B cell (primary cell): ENCODE measurements at regions not wholly inside any gene's neighbourhood (a gene's known extent, or its start where the extent isn't known, plus 50 kb on each side); places are given as distances from the start of the nearest gene placed in this dataset.

Experiments
- ATAC-seq: fragments of 200-7000 bp; cut with Tn5 transposase; one replicate; pipeline ENCODE4 v1.10.0; 2021; ENCODE audit warnings: low read depth, mild to moderate bottlenecking, moderate number of reproducible peaks, moderate library complexity
- CTCF ChIA-PET: fragments of 350-600 bp; sonication (Branson Sonifier 250); formaldehyde crosslinking; loops from one replicate; lab custom pipeline; 2021; ENCODE audit warnings: antibody characterized with exemption, inconsistent platforms; lab: Charles Lee
- POLR2A ChIA-PET: fragments of 350-600 bp; sonication (Branson Sonifier 250); formaldehyde crosslinking; loops from one replicate; lab custom pipeline; 2021; ENCODE audit warnings: antibody characterized with exemption; lab: Charles Lee
- DNase-seq: peaks from one replicate; pipeline ENCODE4 v3.0.0; 2013
- H2AFZ ChIP-seq: 2 replicates; pipeline ENCODE4 v1.6.1; 2012; ENCODE audit warnings: mild to moderate bottlenecking, low read depth, low read length; ENCODE audit not compliant: insufficient read depth, poor library complexity, severe bottlenecking
- H3K27ac ChIP-seq, 2 donors: 1 replicate in 1 of 2; 2 replicates in 1 of 2; pipeline ENCODE4 v1.5.1; 2012 to 2013; ENCODE audit warnings: low read length in 2 of 2, mild to moderate bottlenecking in 2 of 2, moderate library complexity in 1 of 2
- H3K27me3 ChIP-seq, 4 experiments: fragments of 200-600 bp in 1 of 4; sonication (generic) in 1 of 4; replicated peaks in 1 of 4; 1 replicate in 2 of 4; 2 replicates in 2 of 4; pipeline versions ENCODE4 v1.6.1 to v1.7.0; 2013 to 2016; ENCODE audit warnings: low read length in 3 of 4, mild to moderate bottlenecking in 2 of 4, mixed read lengths in 1 of 4, moderate library complexity in 1 of 4; ENCODE audit not compliant: insufficient read depth in 4 of 4, control insufficient read depth in 3 of 4; ENCODE audit errors: control extremely low read depth in 1 of 4
- H3K36me3 ChIP-seq, 2 experiments: replicated peaks in 1 of 2; 1 replicate in 1 of 2; 2 replicates in 1 of 2; pipeline versions ENCODE4 v1.6.1 to v1.7.1; 2013; ENCODE audit warnings: low read length in 1 of 2; ENCODE audit not compliant: insufficient read depth in 2 of 2, control insufficient read depth in 1 of 2; ENCODE audit errors: control extremely low read depth in 1 of 2, extremely low read depth in 1 of 2
- H3K4me1 ChIP-seq, 2 donors: fragments of 200-600 bp in 1 of 2; sonication (generic) in 1 of 2; 1 replicate in 1 of 2; 2 replicates in 1 of 2; pipeline versions ENCODE4 v1.5.1 to v1.6.1; 2013 to 2017; ENCODE audit warnings: low read length in 2 of 2; ENCODE audit not compliant: control insufficient read depth in 2 of 2, insufficient read depth in 2 of 2
- H3K4me2 ChIP-seq: replicated peaks from 2 replicates; pipeline ENCODE3; 2012; ENCODE audit warnings: mild to moderate bottlenecking, low read depth, low read length; ENCODE audit not compliant: poor library complexity, severe bottlenecking
- H3K4me3 ChIP-seq, 5 experiments: fragments of 200-600 bp in 1 of 5; sonication (generic) in 1 of 5; 1 replicate in 3 of 5; 2 replicates in 2 of 5; pipeline versions ENCODE4 v1.5.1 to v1.7.0; 2011 to 2016; ENCODE audit warnings: low read length in 4 of 5, mild to moderate bottlenecking in 4 of 5, low read depth in 2 of 5, control low read depth in 1 of 5, moderate library complexity in 1 of 5; ENCODE audit not compliant: insufficient read depth in 1 of 5; ENCODE audit errors: control extremely low read depth in 1 of 5, extremely low read depth in 1 of 5
- H3K79me2 ChIP-seq: fragments of 200-600 bp; sonication (generic); one replicate; pipeline ENCODE4 v1.6.0; 2016; ENCODE audit warnings: low read length; ENCODE audit not compliant: control insufficient read depth, insufficient read depth
- H3K9ac ChIP-seq: fragments of 200-600 bp; sonication (generic); 2 replicates; pipeline ENCODE4 v1.6.1; 2017; ENCODE audit warnings: mild to moderate bottlenecking, low read length, moderate library complexity
- H3K9me3 ChIP-seq, 3 donors: one replicate each; pipeline versions ENCODE4 v1.6.1 to v1.7.1; 2013; ENCODE audit warnings: low read length in 2 of 3; ENCODE audit not compliant: control insufficient read depth in 2 of 3, insufficient read depth in 1 of 3; ENCODE audit errors: control extremely low read depth in 1 of 3
- H4K20me1 ChIP-seq: 2 replicates; pipeline ENCODE4 v1.6.0; 2012; ENCODE audit warnings: mild to moderate bottlenecking, low read length; ENCODE audit not compliant: insufficient read depth, control insufficient read depth, poor library complexity, severe bottlenecking
- H3K27ac Mint-ChIP-seq: one replicate; pipeline ENCODE4 v1.8.0; 2021; ENCODE audit warnings: mixed read lengths
- H3K27me3 Mint-ChIP-seq: one replicate; pipeline ENCODE4 v1.8.0; 2021; ENCODE audit warnings: mixed read lengths
- H3K4me1 Mint-ChIP-seq: one replicate; pipeline ENCODE4 v1.8.0; 2021; ENCODE audit warnings: mixed read lengths
- H3K4me3 Mint-ChIP-seq: one replicate; pipeline ENCODE4 v1.8.0; 2021; ENCODE audit warnings: mixed read lengths
- H3K9me3 Mint-ChIP-seq: one replicate; pipeline ENCODE4 v1.8.0; 2022; ENCODE audit warnings: mixed read lengths; ENCODE audit not compliant: insufficient read depth
- EZH2 ChIP-seq: IDR thresholded peaks from 2 replicates; pipeline ENCODE4 v1.6.1; 2012; ENCODE audit warnings: borderline replicate concordance, low read depth, mild to moderate bottlenecking, moderate library complexity, low read length; ENCODE audit not compliant: insufficient read depth, poor library complexity, severe bottlenecking
- WGBS: methylation state at CpG from one replicate; pipeline ENCODE4 v1.1.5; 2013; ENCODE audit warnings: missing lambda C conversion rate; ENCODE audit not compliant: insufficient coverage; 5-methylcytosine and 5-hydroxymethylcytosine counted together
- intact Hi-C: fragments of 100-400 bp; cut with micrococcal nuclease; formaldehyde crosslinking; loops from one replicate; pipeline ENCODE4 v1.10.0; 2022
- TF ChIP-seq, protein P1 (sequence below): fragments of 200-600 bp; IDR thresholded peaks from one replicate; pipeline ENCODE4 v1.8.0; 2022; ENCODE audit warnings: antibody characterized with exemption, mild to moderate bottlenecking

GRCh38 chr5:85500869-85501268 lies 1116.2 kb upstream of the EDIL3 start:
- Mint-ChIP-seq H3K4me1 (no peaks in the 10 kb centered on the region), H3K27ac (no peak overlapping the region), H3K9me3 (peaks cover 5% of the 10 kb centered on the region), H3K4me3 (no peak overlapping the region), H3K27me3 (no peaks in the 10 kb centered on the region)
- H3K79me2 ChIP-seq = no peaks in the 10 kb centered on the region
- H3K27ac ChIP-seq = no peak overlapping the region
- H3K4me1 ChIP-seq = no peaks in the 10 kb centered on the region
- H3K4me3 ChIP-seq = no peak overlapping the region
- intact Hi-C loops = no loop called here
- no peak overlapping the region for H2AFZ ChIP-seq
- CTCF ChIA-PET = no interaction called here
- H3K36me3 ChIP-seq = no peaks in the 10 kb centered on the region
- no peak overlapping the region for H3K9ac ChIP-seq
- H3K4me2 ChIP-seq = no peak overlapping the region
- ATAC-seq (no peak), DNase-seq (no peak)
- POLR2A ChIA-PET = no interaction called here
- no peaks in the 10 kb centered on the region for H3K9me3 ChIP-seq
- H4K20me1 ChIP-seq = no peaks in the 10 kb centered on the region
- no peaks in the 10 kb centered on the region for H3K27me3 ChIP-seq
- TF ChIP-seq EZH2 = no peak
- TF ChIP-seq, protein P1, sequence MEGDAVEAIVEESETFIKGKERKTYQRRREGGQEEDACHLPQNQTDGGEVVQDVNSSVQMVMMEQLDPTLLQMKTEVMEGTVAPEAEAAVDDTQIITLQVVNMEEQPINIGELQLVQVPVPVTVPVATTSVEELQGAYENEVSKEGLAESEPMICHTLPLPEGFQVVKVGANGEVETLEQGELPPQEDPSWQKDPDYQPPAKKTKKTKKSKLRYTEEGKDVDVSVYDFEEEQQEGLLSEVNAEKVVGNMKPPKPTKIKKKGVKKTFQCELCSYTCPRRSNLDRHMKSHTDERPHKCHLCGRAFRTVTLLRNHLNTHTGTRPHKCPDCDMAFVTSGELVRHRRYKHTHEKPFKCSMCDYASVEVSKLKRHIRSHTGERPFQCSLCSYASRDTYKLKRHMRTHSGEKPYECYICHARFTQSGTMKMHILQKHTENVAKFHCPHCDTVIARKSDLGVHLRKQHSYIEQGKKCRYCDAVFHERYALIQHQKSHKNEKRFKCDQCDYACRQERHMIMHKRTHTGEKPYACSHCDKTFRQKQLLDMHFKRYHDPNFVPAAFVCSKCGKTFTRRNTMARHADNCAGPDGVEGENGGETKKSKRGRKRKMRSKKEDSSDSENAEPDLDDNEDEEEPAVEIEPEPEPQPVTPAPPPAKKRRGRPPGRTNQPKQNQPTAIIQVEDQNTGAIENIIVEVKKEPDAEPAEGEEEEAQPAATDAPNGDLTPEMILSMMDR = no peak

DNA sequence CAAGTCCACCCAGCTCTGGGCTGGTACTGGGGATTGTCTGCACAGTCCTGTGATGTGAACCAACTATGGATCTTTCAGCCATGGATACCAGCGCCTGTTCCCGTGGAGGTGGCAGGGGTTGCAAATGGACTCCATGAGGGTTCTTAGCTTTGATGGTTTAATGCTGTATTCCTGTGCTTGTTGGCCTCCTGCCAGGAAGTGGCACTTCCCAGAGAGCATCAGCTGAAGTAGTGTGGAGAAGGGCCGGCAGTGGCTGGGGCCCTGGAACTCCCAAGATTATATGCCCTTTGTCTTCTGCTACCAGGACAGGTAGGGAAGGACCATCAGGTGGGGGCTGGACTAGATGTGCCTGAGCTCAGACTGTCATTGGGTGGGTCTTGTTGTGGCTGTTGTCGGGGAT lies 1104.8 kb upstream of the COX7C start:
- no peaks in the 10 kb centered on the region for H3K4me1 ChIP-seq
- no peaks in the 10 kb centered on the region for H4K20me1 ChIP-seq
- H3K27me3 ChIP-seq = no peaks in the 10 kb centered on the region
- H3K27ac ChIP-seq = no peak overlapping the region
- intact Hi-C loops = no loop called here
- no peaks in the 10 kb centered on the region for H3K9me3 Mint-ChIP-seq
- H3K9me3 ChIP-seq = peaks cover 0 to 7% (median 0%) of the 10 kb centered on the region in 3 donors
- no peaks in the 10 kb centered on the region for H3K4me1 Mint-ChIP-seq
- no peak overlapping the region for H3K4me2 ChIP-seq
- TF ChIP-seq, protein P1 = no peak
- no peak for TF ChIP-seq EZH2
- H3K27ac Mint-ChIP-seq = no peak overlapping the region
- H3K4me3 Mint-ChIP-seq = no peak overlapping the region
- DNase-seq (no peak), ATAC-seq (no peak)
- no peaks in the 10 kb centered on the region for H3K27me3 Mint-ChIP-seq
- H3K36me3 ChIP-seq = no peaks in the 10 kb centered on the region
- H2AFZ ChIP-seq = no peak overlapping the region
- ChIA-PET POLR2A (no interaction called here), CTCF (no interaction called here)
- H3K79me2 ChIP-seq = no peaks in the 10 kb centered on the region
- no peak overlapping the region for H3K9ac ChIP-seq
- H3K4me3 ChIP-seq = no peak overlapping the region
- 98% methylated on average over 4 of the region's 4 CpGs for WGBS
